ENCODE measurements at regions not wholly inside any gene's neighbourhood (a gene's known extent, or its start where the extent isn't known, plus 50 kb on each side); places are given as distances from the start of the nearest gene placed in this dataset.

- ATAC-seq (replicated peaks) (no peak), DNase-seq (no peak)
- no peaks in the 10 kb centered on the region for H3K9me3 Mint-ChIP-seq
- H3K4me3 Mint-ChIP-seq: no peak overlapping the region
- H3K27ac Mint-ChIP-seq: no peak overlapping the region
- no peaks in the 10 kb centered on the region for H3K36me3 Mint-ChIP-seq (ENCODE audit: insufficient read depth)
- peaks cover 0 to 6% of the 10 kb centered on the region in 2 donors for H3K27me3 Mint-ChIP-seq
- peaks cover 0 to 2% of the 10 kb centered on the region in 2 donors for H3K4me1 Mint-ChIP-seq (ENCODE audit: low read depth in 2 of 2)
These were observed 117.5 kb upstream of the BOD1 start for GRCh38 chr5:173733831-173734501.

GRCh38 chr5:173734716-173735115, 118.3 kb upstream of the BOD1 start:
- ATAC-seq (replicated peaks) (no peak), DNase-seq (no peak)
- Mint-ChIP-seq H3K4me3 (no peak overlapping the region), H3K9me3 (no peaks in the 10 kb centered on the region), H3K27me3 (peaks cover 7 to 11% of the 10 kb centered on the region in 2 donors), H3K27ac (no peak overlapping the region), H3K36me3 (ENCODE audit: insufficient read depth) (no peaks in the 10 kb centered on the region), H3K4me1 (ENCODE audit: low read depth in 2 of 2) (peaks cover 0 to 2% of the 10 kb centered on the region in 2 donors)

- peaks cover 0 to 2% of the 10 kb centered on the region in 2 donors for H3K4me1 Mint-ChIP-seq (ENCODE audit: low read depth in 2 of 2)
- DNase-seq (no peak), ATAC-seq (replicated peaks) (no peak)
- H3K9me3 Mint-ChIP-seq: no peaks in the 10 kb centered on the region
- H3K4me3 Mint-ChIP-seq: no peak overlapping the region
- peaks cover 10 to 12% of the 10 kb centered on the region in 2 donors for H3K27me3 Mint-ChIP-seq
- H3K27ac Mint-ChIP-seq: no peak overlapping the region
- no peaks in the 10 kb centered on the region for H3K36me3 Mint-ChIP-seq (ENCODE audit: insufficient read depth)
These were observed 118.7 kb upstream of the BOD1 start for GRCh38 chr5:173735184-173735583.

GRCh38 chr5:173735691-173736090, 119.2 kb upstream of the BOD1 start:
- ATAC-seq (replicated peaks) (no peak), DNase-seq (no peak)
- Mint-ChIP-seq H3K27me3 (peaks cover 12% of the 10 kb centered on the region in 2 donors), H3K9me3 (no peaks in the 10 kb centered on the region), H3K4me1 (ENCODE audit: low read depth in 2 of 2) (peaks cover 0 to 2% of the 10 kb centered on the region in 2 donors), H3K36me3 (ENCODE audit: insufficient read depth) (no peaks in the 10 kb centered on the region), H3K27ac (no peak overlapping the region), H3K4me3 (no peak overlapping the region)

- no peak for DNase-seq
- Mint-ChIP-seq H3K27me3 (peaks cover 13 to 17% of the 10 kb centered on the region in 2 donors), H3K9me3 (no peaks in the 10 kb centered on the region), H3K4me3 (no peak overlapping the region), H3K4me1 (ENCODE audit: low read depth in 2 of 2) (peaks cover 0 to 2% of the 10 kb centered on the region in 2 donors), H3K27ac (no peak overlapping the region), H3K36me3 (ENCODE audit: insufficient read depth) (no peaks in the 10 kb centered on the region)
- ATAC-seq (replicated peaks): no peak
These were observed 119.9 kb upstream of the BOD1 start for GRCh38 chr5:173736374-173736773.

- H3K27ac Mint-ChIP-seq: no peak overlapping the region
- H3K4me3 Mint-ChIP-seq: no peak overlapping the region
- no peaks in the 10 kb centered on the region for H3K36me3 Mint-ChIP-seq (ENCODE audit: insufficient read depth)
- peaks cover 14 to 17% of the 10 kb centered on the region in 2 donors for H3K27me3 Mint-ChIP-seq
- no peaks in the 10 kb centered on the region for H3K9me3 Mint-ChIP-seq
- no peak for ATAC-seq (replicated peaks)
- no peak for DNase-seq
- H3K4me1 Mint-ChIP-seq (ENCODE audit: low read depth in 2 of 2): peaks cover 0 to 2% of the 10 kb centered on the region in 2 donors
These were observed 120.5 kb upstream of the BOD1 start for GRCh38 chr5:173736923-173737412.

- Mint-ChIP-seq H3K9me3 (no peaks in the 10 kb centered on the region), H3K4me3 (no peak overlapping the region)
These were observed 123.3 kb upstream of the BOD1 start for GRCh38 chr5:173739741-173740140.

GRCh38 chr5:173740400-173740799, 124.0 kb upstream of the BOD1 start:
- H3K9me3 Mint-ChIP-seq: no peaks in the 10 kb centered on the region
- DNase-seq (no peak), ATAC-seq (replicated peaks) (no peak)
- no peaks in the 10 kb centered on the region for H3K36me3 Mint-ChIP-seq (ENCODE audit: insufficient read depth)
- H3K27me3 Mint-ChIP-seq: peaks cover 14 to 17% of the 10 kb centered on the region in 2 donors
- H3K4me3 Mint-ChIP-seq: no peak overlapping the region
- H3K4me1 Mint-ChIP-seq (ENCODE audit: low read depth in 2 of 2): peaks cover 0 to 4% of the 10 kb centered on the region in 2 donors
- H3K27ac Mint-ChIP-seq: no peak overlapping the region

More at GRCh38 chr5:173739741-173740140, 123.3 kb upstream of the BOD1 start:
- H3K36me3 Mint-ChIP-seq (ENCODE audit: insufficient read depth): no peaks in the 10 kb centered on the region
- no peak for ATAC-seq (replicated peaks)
- DNase-seq: no peak
- no peak overlapping the region for H3K27ac Mint-ChIP-seq
- H3K27me3 Mint-ChIP-seq: peaks cover 14 to 17% of the 10 kb centered on the region in 2 donors
- H3K4me1 Mint-ChIP-seq (ENCODE audit: low read depth in 2 of 2): peaks cover 0 to 2% of the 10 kb centered on the region in 2 donors

- Mint-ChIP-seq H3K27ac (peak overlapping the region in 1 of 2 donors; percentile 3), H3K4me1 (ENCODE audit: low read depth in 2 of 2) (peaks cover 0 to 4% of the 10 kb centered on the region in 2 donors), H3K9me3 (no peaks in the 10 kb centered on the region), H3K4me3 (no peak overlapping the region), H3K27me3 (peaks cover 14 to 17% of the 10 kb centered on the region in 2 donors), H3K36me3 (ENCODE audit: insufficient read depth) (no peaks in the 10 kb centered on the region)
- no peak for ATAC-seq (replicated peaks)
- DNase-seq: no peak
These were observed 124.6 kb upstream of the BOD1 start for GRCh38 chr5:173741087-173741486.

- Mint-ChIP-seq H3K4me3 (no peak overlapping the region), H3K27ac (peak overlapping the region in 1 of 2 donors; percentile 3), H3K4me1 (ENCODE audit: low read depth in 2 of 2) (peaks cover 0 to 3% of the 10 kb centered on the region in 2 donors), H3K36me3 (ENCODE audit: insufficient read depth) (no peaks in the 10 kb centered on the region), H3K27me3 (peaks cover 14 to 17% of the 10 kb centered on the region in 2 donors), H3K9me3 (no peaks in the 10 kb centered on the region)
- ATAC-seq (replicated peaks) (peak; percentile 16), DNase-seq (no peak)
These were observed 125.4 kb upstream of the BOD1 start for GRCh38 chr5:173741729-173742431.

GRCh38 chr5:173742432-173742816, 126.0 kb upstream of the BOD1 start:
- no peaks in the 10 kb centered on the region for H3K36me3 Mint-ChIP-seq (ENCODE audit: insufficient read depth)
- DNase-seq (no peak), ATAC-seq (replicated peaks) (peak; percentile 44)
- H3K27me3 Mint-ChIP-seq: peaks cover 14 to 17% of the 10 kb centered on the region in 2 donors
- H3K4me3 Mint-ChIP-seq: no peak overlapping the region
- H3K4me1 Mint-ChIP-seq (ENCODE audit: low read depth in 2 of 2): peaks cover 0 to 3% of the 10 kb centered on the region in 2 donors
- H3K9me3 Mint-ChIP-seq: no peaks in the 10 kb centered on the region
- no peak overlapping the region for H3K27ac Mint-ChIP-seq

- no peak for DNase-seq
- no peak overlapping the region for H3K27ac Mint-ChIP-seq
- no peaks in the 10 kb centered on the region for H3K9me3 Mint-ChIP-seq
- H3K27me3 Mint-ChIP-seq: peaks cover 14 to 17% of the 10 kb centered on the region in 2 donors
- ATAC-seq (replicated peaks): no peak
- no peak overlapping the region for H3K4me3 Mint-ChIP-seq
- H3K4me1 Mint-ChIP-seq (ENCODE audit: low read depth in 2 of 2): peaks cover 0 to 3% of the 10 kb centered on the region in 2 donors
- no peaks in the 10 kb centered on the region for H3K36me3 Mint-ChIP-seq (ENCODE audit: insufficient read depth)
These were observed 127.3 kb upstream of the BOD1 start for GRCh38 chr5:173743641-173744343.

GRCh38 chr5:173744551-173744950, 128.1 kb upstream of the BOD1 start:
- H3K9me3 Mint-ChIP-seq: no peaks in the 10 kb centered on the region
- H3K4me3 Mint-ChIP-seq: no peak overlapping the region
- ATAC-seq (replicated peaks) (no peak), DNase-seq (no peak)
- peaks cover 11 to 12% of the 10 kb centered on the region in 2 donors for H3K27me3 Mint-ChIP-seq
- H3K36me3 Mint-ChIP-seq (ENCODE audit: insufficient read depth): no peaks in the 10 kb centered on the region
- no peak overlapping the region for H3K27ac Mint-ChIP-seq
- peaks cover 0 to 3% of the 10 kb centered on the region in 2 donors for H3K4me1 Mint-ChIP-seq (ENCODE audit: low read depth in 2 of 2)
